Stimulated activated CD4-positive, alpha-beta T cell treated with anti-CD3 and anti-CD28 coated beads, Interleukin-1b, Interleukin-23, amount 100 ng/mL, for 48 hours (primary cell): ENCODE measurements at regions not wholly inside any gene's neighbourhood (a gene's known extent, or its start where the extent isn't known, plus 50 kb on each side); places are given as distances from the start of the nearest gene placed in this dataset.
"Not testable (repeated sequence)": the region's sequence is repeated elsewhere in the genome, so short reads cannot be mapped to it uniquely, and the experiment has no call there.

Experiments
- DNase-seq: peaks from one replicate; pipeline ENCODE4 v3.0.0-alpha.2; 2020

- DNase-seq: no peak
Measured at GRCh38 chr2:595141-595815, 81.9 kb downstream of the TMEM18 start.

- no peak for DNase-seq
Measured at GRCh38 chr2:594297-594949, 82.8 kb downstream of the TMEM18 start.

GRCh38 chr2:593356-594026 is 83.7 kb downstream of the TMEM18 start:
- DNase-seq: no peak

- no peak for DNase-seq
Measured at GRCh38 chr2:592737-593136, 84.5 kb downstream of the TMEM18 start.

GRCh38 chr2:590214-591175 is 86.7 kb downstream of the TMEM18 start:
- DNase-seq: no peak

GRCh38 chr2:589281-590130 is 87.7 kb downstream of the TMEM18 start:
- no peak for DNase-seq

GRCh38 chr2:588074-588645 is 89.0 kb downstream of the TMEM18 start:
- no peak for DNase-seq

- no peak for DNase-seq
Measured at GRCh38 chr2:587087-587960, 89.9 kb downstream of the TMEM18 start.

- DNase-seq: no peak
Measured at GRCh38 chr2:586641-587076, 90.5 kb downstream of the TMEM18 start.

GRCh38 chr2:584863-585823 is 92.1 kb downstream of the TMEM18 start:
- DNase-seq: peak; percentile 36

GRCh38 chr2:583666-584065 is 93.5 kb downstream of the TMEM18 start:
- no peak for DNase-seq

- no peak for DNase-seq
Measured at GRCh38 chr2:582792-583528, 94.2 kb downstream of the TMEM18 start.

GRCh38 chr2:582289-582688 is 94.9 kb downstream of the TMEM18 start:
- not testable (repeated sequence) for DNase-seq

- no peak for DNase-seq
Measured at GRCh38 chr2:579961-580360, 97.2 kb downstream of the TMEM18 start.

GRCh38 chr2:579351-579886 is 97.8 kb downstream of the TMEM18 start:
- DNase-seq: no peak

GRCh38 chr2:576292-576691 is 100.9 kb downstream of the TMEM18 start:
- no peak for DNase-seq

GRCh38 chr2:575727-576236 is 101.4 kb downstream of the TMEM18 start:
- no peak for DNase-seq
